SH-SY5Y (cell line): ENCODE measurements at regions not wholly inside any gene's neighbourhood (a gene's known extent, or its start where the extent isn't known, plus 50 kb on each side); places are given as distances from the start of the nearest gene placed in this dataset.

ENCODE experiments used
- GATA2 ChIP-seq: IDR thresholded peaks from 2 replicates; pipeline ENCODE4 v1.6.1; 2011; ENCODE audit warnings: mild to moderate bottlenecking, low read depth, low read length
- GATA3 ChIP-seq: IDR thresholded peaks from 2 replicates; pipeline ENCODE4 v1.6.1; 2011; ENCODE audit warnings: low read depth, mild to moderate bottlenecking, low read length, moderate library complexity

DNA sequence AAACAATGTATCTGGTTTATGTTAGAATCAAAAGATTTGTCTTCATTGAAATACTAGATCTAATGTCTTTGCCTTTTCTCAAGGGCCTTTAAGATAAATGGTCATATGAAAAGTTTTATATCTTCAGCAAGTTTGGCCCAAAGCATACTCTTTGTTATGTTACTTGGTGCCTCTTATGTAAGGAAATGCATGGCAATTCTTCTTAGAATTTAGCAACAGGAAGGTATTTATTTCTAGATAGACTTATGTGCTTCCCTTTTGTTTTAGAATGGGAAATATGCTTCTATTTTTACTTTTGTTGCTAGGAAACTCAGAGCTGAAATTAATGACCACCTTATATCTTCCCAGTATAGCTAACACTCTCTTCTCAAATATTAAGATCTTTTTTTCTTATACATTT lies 117.4 kb upstream of the DLX2 start:
- TF ChIP-seq GATA2 = no peak
- no peak for TF ChIP-seq GATA3
